OCI-LY7 (cell line): ENCODE measurements at regions not wholly inside any gene's neighbourhood (a gene's known extent, or its start where the extent isn't known, plus 50 kb on each side); places are given as distances from the start of the nearest gene placed in this dataset.
"Not testable (repeated sequence)": the region's sequence is repeated elsewhere in the genome, so short reads cannot be mapped to it uniquely, and the experiment has no call there.

Source experiments
- BruUV-seq: library from RNA; stranded (reverse); fragments of 400-500 nt; replicated peaks from 2 replicates; lab custom pipeline; 2021; lab: Mats Ljungman, UMichigan
- CTCF ChIA-PET: fragments of 300-600 bp; sonication (Branson Sonifier 250); formaldehyde crosslinking; loops from one replicate; lab custom pipeline; 2022; ENCODE audit warnings: antibody characterized with exemption; ENCODE audit not compliant: unreplicated experiment; lab: Charles Lee
- POLR2A ChIA-PET: fragments of 300-600 bp; sonication (Branson Sonifier 250); formaldehyde crosslinking; loops from one replicate; lab custom pipeline; 2022; ENCODE audit warnings: antibody characterized with exemption; lab: Charles Lee
- DNase-seq: peaks from one replicate; pipeline ENCODE4 v3.0.0-alpha.2; 2015; ENCODE audit warnings: low spot score
- H2AFZ ChIP-seq: fragments of 200-600 bp; sonication (generic), shearing (Covaris generic); 2 replicates; pipeline ENCODE4 v1.6.1; 2014; ENCODE audit warnings: mild to moderate bottlenecking, antibody characterized with exemption, low read length, moderate library complexity
- H3K27ac ChIP-seq: fragments of 200-600 bp; sonication (generic); 2 replicates; pipeline ENCODE4 v1.5.1; 2014; ENCODE audit warnings: mixed run types, low read depth, mild to moderate bottlenecking, moderate library complexity, low read length, inconsistent platforms; ENCODE audit not compliant: poor library complexity, severe bottlenecking
- H3K36me3 ChIP-seq: fragments of 200-600 bp; sonication (generic); 2 replicates; pipeline ENCODE4 v1.6.1; 2014; ENCODE audit warnings: mild to moderate bottlenecking, antibody characterized with exemption, low read length, moderate library complexity, mixed read lengths; ENCODE audit not compliant: insufficient read depth
- H3K4me1 ChIP-seq: fragments of 200-600 bp; sonication (generic); 2 replicates; pipeline ENCODE4 v1.5.1; 2014; ENCODE audit warnings: mild to moderate bottlenecking, low read length; ENCODE audit not compliant: insufficient read depth, poor library complexity, severe bottlenecking
- H3K4me2 ChIP-seq: fragments of 200-600 bp; sonication (generic); 2 replicates; pipeline ENCODE4 v1.6.1; 2014; ENCODE audit warnings: mild to moderate bottlenecking, low read length
- H3K4me3 ChIP-seq: fragments of 200-600 bp; sonication (generic); 2 replicates; pipeline ENCODE4 v1.5.1; 2014; ENCODE audit warnings: mild to moderate bottlenecking, low read depth, low read length; ENCODE audit not compliant: poor library complexity, severe bottlenecking
- H3K79me2 ChIP-seq: fragments of 200-600 bp; sonication (generic); 2 replicates; pipeline ENCODE4 v1.6.1; 2016; ENCODE audit warnings: low read depth, mild to moderate bottlenecking, low read length, moderate library complexity, mixed read lengths; ENCODE audit not compliant: insufficient read depth
- H3K9me2 ChIP-seq: fragments of 200-600 bp; sonication (generic); 2 replicates; pipeline ENCODE4 v1.6.1; 2016; ENCODE audit warnings: mild to moderate bottlenecking, low read length, mixed read lengths; ENCODE audit not compliant: insufficient read depth
- H3K9me3 ChIP-seq: fragments of 200-600 bp; sonication (generic); 2 replicates; pipeline ENCODE4 v1.6.1; 2014; ENCODE audit warnings: mild to moderate bottlenecking, mixed run types, low read length, mixed read lengths
- H4K20me1 ChIP-seq: fragments of 200-600 bp; sonication (generic); 2 replicates; pipeline ENCODE4 v1.6.1; 2014; ENCODE audit warnings: mild to moderate bottlenecking, antibody characterized with exemption, low read length, moderate library complexity, mixed read lengths; ENCODE audit not compliant: insufficient read depth
- EZH2phosphoT487 ChIP-seq: fragments of 200-600 bp; sonication (generic); IDR thresholded peaks from 2 replicates; pipeline ENCODE4 v1.6.1; 2018; ENCODE audit warnings: low read depth, borderline replicate concordance, mild to moderate bottlenecking, mixed run types, antibody characterized with exemption, low read length, moderate library complexity, mixed read lengths
- intact Hi-C: fragments of 100-400 bp; cut with micrococcal nuclease; formaldehyde crosslinking; loops from one replicate; pipeline ENCODE4 v1.10.0; 2022; ENCODE audit not compliant: unreplicated experiment
- TF ChIP-seq, protein P1 (sequence below): fragments of 200-600 bp; sonication (generic); conservative IDR thresholded peaks from 2 replicates; pipeline ENCODE4 v1.5.1; 2014; ENCODE audit warnings: mild to moderate bottlenecking, antibody characterized with exemption, low read length, moderate library complexity, mixed read lengths

GRCh38 chr6:141922898-141923297 lies 209.8 kb upstream of the GJE1 start:
- H4K20me1 ChIP-seq = no peaks in the 10 kb centered on the region
- intact Hi-C loops = no loop called here
- no peak overlapping the region for H3K4me3 ChIP-seq
- H3K9me2 ChIP-seq = no peaks in the 10 kb centered on the region
- no peak overlapping the region for H3K27ac ChIP-seq
- no peak overlapping the region for H3K4me2 ChIP-seq
- H3K79me2 ChIP-seq = no peaks in the 10 kb centered on the region
- no peaks in the 10 kb centered on the region for H3K4me1 ChIP-seq
- TF ChIP-seq EZH2phosphoT487 = no peak
- TF ChIP-seq, protein P1, sequence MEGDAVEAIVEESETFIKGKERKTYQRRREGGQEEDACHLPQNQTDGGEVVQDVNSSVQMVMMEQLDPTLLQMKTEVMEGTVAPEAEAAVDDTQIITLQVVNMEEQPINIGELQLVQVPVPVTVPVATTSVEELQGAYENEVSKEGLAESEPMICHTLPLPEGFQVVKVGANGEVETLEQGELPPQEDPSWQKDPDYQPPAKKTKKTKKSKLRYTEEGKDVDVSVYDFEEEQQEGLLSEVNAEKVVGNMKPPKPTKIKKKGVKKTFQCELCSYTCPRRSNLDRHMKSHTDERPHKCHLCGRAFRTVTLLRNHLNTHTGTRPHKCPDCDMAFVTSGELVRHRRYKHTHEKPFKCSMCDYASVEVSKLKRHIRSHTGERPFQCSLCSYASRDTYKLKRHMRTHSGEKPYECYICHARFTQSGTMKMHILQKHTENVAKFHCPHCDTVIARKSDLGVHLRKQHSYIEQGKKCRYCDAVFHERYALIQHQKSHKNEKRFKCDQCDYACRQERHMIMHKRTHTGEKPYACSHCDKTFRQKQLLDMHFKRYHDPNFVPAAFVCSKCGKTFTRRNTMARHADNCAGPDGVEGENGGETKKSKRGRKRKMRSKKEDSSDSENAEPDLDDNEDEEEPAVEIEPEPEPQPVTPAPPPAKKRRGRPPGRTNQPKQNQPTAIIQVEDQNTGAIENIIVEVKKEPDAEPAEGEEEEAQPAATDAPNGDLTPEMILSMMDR = no peak
- ChIA-PET POLR2A (interaction anchor here (1.5 kb wide), 1 partner anchor 27 kb away, joined by 3 read pairs; no protein-coding TSS in a partner anchor), CTCF (no interaction called here)
- no TSS peak for BruUV-seq
- DNase-seq = no peak
- H3K9me3 ChIP-seq = no peaks in the 10 kb centered on the region
- H3K36me3 ChIP-seq = no peaks in the 10 kb centered on the region
- H2AFZ ChIP-seq = no peak overlapping the region

GRCh38 chr6:141916682-141917505 lies 215.8 kb upstream of the GJE1 start:
- H3K4me3 ChIP-seq, H3K9me3 ChIP-seq, H3K79me2 ChIP-seq, CTCF ChIA-PET, POLR2A ChIA-PET, H3K4me2 ChIP-seq, BruUV-seq, intact Hi-C loops, H3K4me1 ChIP-seq, H3K27ac ChIP-seq, H3K36me3 ChIP-seq, H3K9me2 ChIP-seq, DNase-seq, H2AFZ ChIP-seq, H4K20me1 ChIP-seq: not testable (repeated sequence)

DNA sequence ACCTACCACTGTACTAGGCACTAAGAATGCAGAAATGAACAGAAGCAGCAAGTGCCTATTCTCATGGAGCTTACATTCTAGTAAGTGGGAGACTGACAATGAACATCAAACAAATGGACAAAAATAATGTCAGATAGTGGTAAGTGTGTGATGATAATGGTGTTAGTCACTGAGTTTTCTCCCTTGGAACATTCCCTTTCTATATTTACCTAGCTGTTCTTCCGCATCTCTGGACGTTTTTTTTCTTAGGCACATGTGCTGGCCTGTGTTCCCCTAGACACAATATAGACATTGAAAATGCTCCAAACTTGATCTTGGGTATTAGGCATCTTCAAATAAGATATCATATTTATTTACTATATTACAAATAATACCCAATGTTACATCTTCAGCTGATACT lies 218.1 kb upstream of the GJE1 start:
- Histone ChIP-seq H3K4me3 (no peak overlapping the region), H3K27ac (no peak overlapping the region), H3K36me3 (no peaks in the 10 kb centered on the region), H4K20me1 (no peaks in the 10 kb centered on the region), H3K4me2 (no peak overlapping the region), H3K9me2 (no peaks in the 10 kb centered on the region), H3K9me3 (no peaks in the 10 kb centered on the region), H3K4me1 (no peaks in the 10 kb centered on the region), H3K79me2 (no peaks in the 10 kb centered on the region), H2AFZ (no peak overlapping the region)
- BruUV-seq = no TSS peak
- POLR2A ChIA-PET = interaction anchor here (0.7 kb wide), 2 partner anchors 11 to 1629 kb away, joined by 3 to 5 read pairs; no protein-coding TSS in a partner anchor
- TF ChIP-seq, protein P1 = no peak
- TF ChIP-seq EZH2phosphoT487 = no peak
- DNase-seq = no peak
- CTCF ChIA-PET = no interaction called here
- intact Hi-C loops = no loop called here
